ENCODE measurements at regions not wholly inside any gene's neighbourhood (a gene's known extent, or its start where the extent isn't known, plus 50 kb on each side); places are given as distances from the start of the nearest gene placed in this dataset.

DNA sequence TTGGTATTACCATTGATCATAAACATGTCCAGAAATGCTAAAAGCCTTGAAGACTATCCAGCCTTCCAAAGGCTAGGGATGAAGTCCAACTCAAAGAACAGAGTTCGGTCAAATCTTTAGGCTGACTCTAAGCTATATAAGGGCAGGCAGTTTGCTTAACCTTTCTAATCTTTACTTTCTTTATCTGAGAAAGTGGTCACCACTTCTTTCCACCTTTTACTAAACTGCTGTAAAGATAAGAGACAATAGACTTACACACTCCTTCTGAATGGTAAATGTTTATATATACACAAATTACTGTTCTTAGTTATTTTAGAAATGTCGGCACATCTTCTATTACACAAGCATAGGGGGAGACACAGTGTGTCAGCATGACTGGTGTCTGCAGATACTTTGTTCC, 100.4 kb downstream of the NREP start:
- TF ChIP-seq CTCF (IDR thresholded peaks at IDR 0.05), result no peak
- no peak for TF ChIP-seq POLR2A (IDR thresholded peaks at IDR 0.05)

Measured in right lobe of liver (tissue), 4 donors.